SU-DHL-6 (cell line): ENCODE measurements at regions not wholly inside any gene's neighbourhood (a gene's known extent, or its start where the extent isn't known, plus 50 kb on each side); places are given as distances from the start of the nearest gene placed in this dataset.

Experiments used
- EZH2phosphoT487 ChIP-seq: fragments of 200-600 bp; sonication (generic), shearing (Covaris generic); conservative IDR thresholded peaks from 2 replicates; pipeline ENCODE4 v1.6.1; 2018; ENCODE audit warnings: mild to moderate bottlenecking, antibody characterized with exemption, low read length, moderate library complexity, mixed read lengths
- TF ChIP-seq, protein P1 (sequence below): fragments of 200-600 bp; sonication (generic); IDR thresholded peaks from one replicate; pipeline ENCODE4 v1.5.1; 2017; ENCODE audit warnings: antibody characterized with exemption, mild to moderate bottlenecking, low read length, moderate library complexity; ENCODE audit not compliant: insufficient read depth, poor library complexity, severe bottlenecking

DNA sequence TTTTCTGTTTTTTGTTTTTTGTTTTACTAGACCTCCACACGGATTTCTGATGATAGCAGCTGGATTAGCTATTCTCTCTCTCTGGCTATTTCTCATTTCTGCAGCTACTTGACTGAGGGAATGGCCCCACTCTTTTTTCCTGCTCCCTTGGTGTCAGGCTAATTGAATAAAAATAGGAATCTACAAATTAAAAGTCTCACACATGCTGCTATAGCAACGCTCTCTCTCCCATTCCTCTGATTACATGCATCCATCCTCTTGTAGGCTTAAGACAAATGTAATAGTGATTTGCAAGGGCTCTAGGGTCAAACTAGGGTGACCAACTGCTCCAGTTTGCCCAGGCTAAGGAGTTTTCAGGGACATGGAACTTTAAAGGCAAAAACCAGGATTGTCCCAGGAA is 221.8 kb downstream of the PHLDA1 start:
- TF ChIP-seq, protein P1, sequence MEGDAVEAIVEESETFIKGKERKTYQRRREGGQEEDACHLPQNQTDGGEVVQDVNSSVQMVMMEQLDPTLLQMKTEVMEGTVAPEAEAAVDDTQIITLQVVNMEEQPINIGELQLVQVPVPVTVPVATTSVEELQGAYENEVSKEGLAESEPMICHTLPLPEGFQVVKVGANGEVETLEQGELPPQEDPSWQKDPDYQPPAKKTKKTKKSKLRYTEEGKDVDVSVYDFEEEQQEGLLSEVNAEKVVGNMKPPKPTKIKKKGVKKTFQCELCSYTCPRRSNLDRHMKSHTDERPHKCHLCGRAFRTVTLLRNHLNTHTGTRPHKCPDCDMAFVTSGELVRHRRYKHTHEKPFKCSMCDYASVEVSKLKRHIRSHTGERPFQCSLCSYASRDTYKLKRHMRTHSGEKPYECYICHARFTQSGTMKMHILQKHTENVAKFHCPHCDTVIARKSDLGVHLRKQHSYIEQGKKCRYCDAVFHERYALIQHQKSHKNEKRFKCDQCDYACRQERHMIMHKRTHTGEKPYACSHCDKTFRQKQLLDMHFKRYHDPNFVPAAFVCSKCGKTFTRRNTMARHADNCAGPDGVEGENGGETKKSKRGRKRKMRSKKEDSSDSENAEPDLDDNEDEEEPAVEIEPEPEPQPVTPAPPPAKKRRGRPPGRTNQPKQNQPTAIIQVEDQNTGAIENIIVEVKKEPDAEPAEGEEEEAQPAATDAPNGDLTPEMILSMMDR: no peak
- no peak for TF ChIP-seq EZH2phosphoT487
